HG02973 (cell line): ENCODE measurements at regions not wholly inside any gene's neighbourhood (a gene's known extent, or its start where the extent isn't known, plus 50 kb on each side); places are given as distances from the start of the nearest gene placed in this dataset.

Source experiments
- ATAC-seq: cut with Tn5 transposase; IDR thresholded peaks from one replicate; pipeline ENCODE4 v1.9.1; 2021; ENCODE audit warnings: moderate library complexity; ENCODE audit not compliant: unreplicated experiment

DNA sequence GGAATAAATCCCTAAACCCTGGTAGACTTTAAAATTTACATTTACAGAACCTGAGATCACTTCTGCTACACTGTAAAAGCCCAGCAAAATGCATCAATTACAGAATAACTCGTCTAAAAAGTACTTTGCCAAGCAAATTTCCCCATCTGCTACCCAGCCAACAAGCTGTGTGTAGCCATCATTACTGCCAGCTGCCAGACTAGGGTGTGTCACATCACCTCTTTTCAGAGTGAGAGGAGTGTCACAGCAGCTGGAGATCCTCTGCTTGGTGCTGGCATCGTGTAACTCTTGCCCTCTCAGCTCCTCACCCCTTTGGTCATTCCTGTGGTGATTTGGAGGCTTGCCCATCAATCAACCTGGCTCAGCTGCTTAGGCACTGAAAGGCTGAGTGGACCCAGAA lies 340.4 kb upstream of the MMADHC start:
- no peak for ATAC-seq

DNA sequence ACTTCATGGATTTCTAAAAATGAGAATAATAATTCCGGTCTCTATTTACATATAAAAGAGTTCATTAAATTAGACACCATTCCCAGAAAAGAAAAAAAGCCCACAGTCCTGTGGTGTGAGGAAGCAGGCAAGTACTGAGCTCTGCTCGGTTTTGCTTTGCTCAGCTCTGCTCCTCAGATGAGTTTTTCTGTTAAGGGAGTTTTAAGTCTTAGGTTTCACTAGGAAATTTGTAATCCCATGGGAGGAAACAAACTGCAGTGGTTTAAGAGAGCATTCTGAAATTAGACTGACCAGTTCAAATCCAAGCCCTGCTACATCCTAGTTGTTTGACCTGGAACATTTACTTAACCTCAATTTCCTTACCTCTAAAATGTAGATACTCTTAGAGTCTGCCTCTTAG lies 338.6 kb upstream of the MMADHC start:
- no peak for ATAC-seq

DNA sequence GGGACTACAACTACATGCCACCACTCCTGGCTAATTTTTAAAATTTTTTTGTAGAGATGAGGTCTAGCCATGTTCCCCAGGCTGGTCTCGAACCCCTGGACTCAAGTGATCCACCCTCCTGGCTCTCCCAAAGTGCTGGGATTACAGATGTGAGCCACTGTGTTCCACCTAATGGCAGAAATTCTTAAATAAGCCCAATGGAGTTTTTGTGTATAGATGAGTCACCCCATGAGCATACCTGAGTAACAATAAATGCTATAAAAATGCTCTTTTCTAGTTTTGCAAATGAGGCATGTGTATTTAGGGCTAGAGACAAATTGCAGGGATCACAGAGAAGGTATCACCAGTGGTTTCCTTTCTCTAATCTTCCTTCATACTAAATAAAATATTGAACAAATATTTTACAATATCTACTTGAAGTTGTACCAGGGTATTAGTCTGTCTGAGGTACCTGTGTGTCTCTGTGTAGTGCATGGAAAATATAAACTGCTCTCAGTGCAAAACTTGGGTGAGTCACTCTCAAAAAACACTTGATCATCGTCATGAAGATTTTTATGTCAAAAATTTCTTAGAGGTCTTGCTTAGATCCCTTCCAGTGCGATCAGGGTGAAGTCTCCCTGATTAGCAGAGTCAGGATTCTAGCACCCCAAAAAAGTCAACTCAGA lies 337.1 kb upstream of the MMADHC start:
- no peak for ATAC-seq

DNA sequence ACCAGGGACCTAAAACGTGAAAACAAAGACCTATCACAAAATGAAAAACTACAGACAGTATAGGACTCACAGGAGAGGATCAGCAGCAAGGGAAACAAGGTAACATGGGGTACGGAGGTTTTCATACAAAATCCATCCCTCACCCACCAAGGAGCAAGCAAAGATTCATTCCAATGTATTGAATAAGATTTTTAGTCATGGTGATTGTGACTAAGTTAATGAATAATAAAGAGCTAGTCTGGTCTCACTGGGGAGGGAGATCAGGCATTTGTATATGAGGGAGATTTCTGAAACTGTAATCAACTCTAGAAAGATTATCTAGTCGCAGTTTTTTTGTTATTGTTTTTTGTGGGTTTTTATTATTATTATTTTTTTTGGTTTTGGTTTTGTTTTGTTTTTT lies 336.5 kb upstream of the MMADHC start:
- ATAC-seq: no peak

DNA sequence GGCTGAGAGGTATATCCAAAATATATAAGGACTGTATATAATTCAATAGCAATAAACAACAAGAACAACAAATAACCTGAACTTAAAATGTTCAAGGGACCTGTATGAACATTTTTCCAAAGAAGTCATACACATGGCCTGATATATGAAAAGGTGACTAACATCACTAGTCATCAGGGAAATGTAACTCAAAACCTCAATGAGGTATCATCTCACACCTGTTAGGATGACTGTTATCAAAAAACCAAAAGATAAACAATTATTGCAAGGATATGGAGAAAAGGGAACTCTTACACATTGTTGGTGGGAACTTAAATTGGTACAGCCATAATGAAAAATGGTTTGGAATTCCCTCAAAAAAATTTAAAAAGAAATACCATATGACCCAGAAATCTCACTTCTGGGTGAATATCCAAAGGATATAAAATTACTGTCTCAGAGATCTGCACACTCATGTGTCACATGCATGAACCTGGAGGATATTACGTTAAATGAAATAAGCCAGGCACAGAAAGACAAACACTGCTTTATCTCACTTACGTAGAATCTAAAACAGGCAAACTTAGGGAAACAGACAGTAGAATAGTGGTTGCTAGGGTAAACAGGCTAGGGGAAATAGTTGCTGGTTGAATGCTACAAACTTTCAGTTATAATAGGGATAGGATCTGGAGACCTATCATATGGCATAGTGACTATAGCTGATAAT lies 334.5 kb upstream of the MMADHC start:
- no peak for ATAC-seq

DNA sequence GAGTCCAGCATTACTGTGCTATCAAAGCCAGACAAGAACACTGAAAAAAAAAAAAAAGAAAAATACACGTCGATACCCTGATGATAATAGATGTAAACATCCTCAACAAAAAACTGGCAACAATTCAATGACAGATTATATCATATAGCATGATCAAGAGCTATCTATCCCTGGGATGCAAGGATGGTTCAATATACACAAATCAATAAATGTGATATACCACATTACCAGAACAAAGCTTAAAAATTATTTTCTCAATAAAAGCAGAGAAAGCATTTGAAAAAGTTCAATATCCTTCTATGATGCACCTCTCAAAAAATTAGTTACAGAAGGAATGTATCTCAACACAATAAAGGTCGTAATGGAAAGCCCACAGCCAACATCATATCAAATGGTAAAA lies 332.8 kb upstream of the MMADHC start:
- no peak for ATAC-seq

DNA sequence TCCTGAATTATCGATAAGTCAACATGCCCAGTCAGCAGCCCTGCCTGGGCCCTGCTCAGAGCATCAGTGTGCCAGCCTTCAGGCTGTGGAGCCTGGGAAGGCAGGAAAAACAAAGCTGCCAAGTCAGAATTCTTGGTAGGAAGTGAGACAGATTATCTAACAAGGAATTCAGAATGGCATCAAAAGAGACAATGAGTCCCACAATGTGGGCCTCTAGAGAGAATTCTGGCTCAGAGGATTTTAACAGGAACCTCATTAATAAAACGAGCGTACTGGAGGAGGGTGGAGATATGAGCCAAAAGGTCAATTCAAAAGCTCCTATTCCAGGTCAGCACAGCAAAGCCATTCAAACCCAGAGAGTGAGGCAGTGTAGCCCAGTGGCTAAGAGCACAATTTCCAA lies 327.6 kb upstream of the MMADHC start:
- no peak for ATAC-seq

DNA sequence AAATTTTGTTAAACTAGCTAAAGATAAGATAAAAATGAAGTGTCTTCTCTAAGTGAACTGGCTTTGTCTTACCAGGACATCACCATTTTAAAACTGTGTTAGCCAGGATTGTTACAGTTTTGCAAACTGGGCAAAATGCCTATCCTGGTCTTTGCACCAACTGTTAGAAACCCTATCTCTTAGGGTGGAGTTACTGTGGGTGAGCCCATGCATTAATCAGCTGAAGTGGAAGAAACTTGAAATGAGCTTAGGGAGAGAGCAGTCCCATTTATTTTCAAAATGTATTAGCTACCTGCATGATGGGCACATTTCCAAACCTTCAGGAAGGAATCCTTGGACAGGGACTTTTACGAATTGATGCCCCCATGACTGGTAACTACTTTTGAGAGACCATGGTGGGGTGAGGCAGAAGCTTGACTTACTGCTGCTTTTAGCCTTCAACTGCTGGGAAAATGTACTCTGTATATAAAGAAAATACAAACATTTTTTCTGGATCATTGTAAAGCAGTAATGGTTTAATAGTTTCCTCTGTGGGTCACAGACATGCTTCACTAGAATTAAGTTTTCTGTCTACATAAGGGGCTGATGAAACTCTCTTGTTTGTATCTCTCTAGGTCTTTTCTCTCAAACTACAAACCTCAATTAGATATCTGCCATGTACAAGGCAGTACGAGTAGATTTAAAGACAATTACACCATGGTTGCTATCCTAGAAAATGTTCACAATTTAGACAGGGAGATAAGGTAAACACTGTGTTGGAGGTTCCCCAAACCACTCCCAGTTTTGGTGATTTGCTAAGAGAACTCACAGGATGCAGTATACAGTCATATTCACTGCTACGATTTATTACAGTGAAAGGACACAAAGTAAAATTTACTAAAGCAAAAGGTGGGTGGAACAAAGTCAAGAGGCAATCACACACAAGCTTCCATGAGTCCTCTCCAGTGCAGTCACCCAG lies 321.4 kb upstream of the MMADHC start:
- ATAC-seq: no peak

DNA sequence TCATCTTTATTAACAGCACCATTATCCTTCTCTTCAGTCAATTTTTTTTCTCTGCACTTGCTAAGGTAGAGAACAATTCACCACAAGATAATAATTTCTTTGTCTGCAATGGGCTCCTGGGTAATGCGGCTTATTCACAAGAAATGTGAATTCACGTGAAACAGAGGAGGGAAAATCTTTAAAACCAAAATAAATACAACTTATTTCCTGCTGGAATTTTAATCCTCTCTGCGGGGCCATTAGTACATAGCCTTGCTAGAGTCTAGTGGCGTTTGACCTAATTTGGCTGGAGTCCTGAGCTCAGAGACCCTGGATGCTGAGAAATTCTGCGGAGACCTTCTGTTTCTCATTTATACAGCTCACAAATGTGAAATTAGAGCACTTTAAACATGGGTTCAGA lies 319.3 kb upstream of the MMADHC start:
- ATAC-seq: no peak

DNA sequence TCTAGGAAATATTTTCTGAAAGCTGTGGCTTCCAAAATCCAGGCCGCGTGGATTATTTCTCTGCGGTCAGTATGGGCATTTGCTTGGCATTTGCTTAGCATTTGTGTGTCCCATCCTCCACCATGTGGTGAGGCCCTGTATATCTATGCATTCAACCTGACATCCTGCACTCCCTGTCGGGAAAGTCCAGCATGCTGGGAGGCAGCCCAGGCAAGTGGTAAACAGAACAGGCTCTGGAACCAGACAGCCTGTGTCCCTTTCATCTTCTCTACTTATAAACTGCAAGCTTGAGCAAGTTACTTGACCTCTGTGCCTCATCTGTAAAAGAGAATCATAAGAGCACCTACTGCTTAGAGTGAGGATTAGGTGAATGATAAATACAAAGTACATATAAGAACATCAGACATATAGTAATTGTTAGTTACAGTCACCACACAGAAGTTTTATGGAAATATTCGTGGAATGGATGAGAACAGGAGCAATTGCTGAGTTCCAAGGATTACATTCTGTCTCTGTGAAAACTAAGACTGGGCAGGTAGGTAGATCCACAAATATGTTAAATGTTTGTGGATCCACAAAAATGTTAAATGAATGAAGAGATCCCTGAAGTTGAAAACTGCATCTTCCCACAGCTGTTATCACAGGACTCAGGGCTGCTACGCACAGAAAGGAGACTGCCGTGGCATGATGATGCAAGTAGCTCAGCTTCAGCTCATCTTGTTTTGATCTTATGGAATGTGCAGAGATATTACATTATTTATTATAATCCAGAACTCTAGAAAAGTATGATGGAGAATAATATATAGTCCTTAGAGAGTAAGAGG lies 317.0 kb upstream of the MMADHC start:
- ATAC-seq: no peak

DNA sequence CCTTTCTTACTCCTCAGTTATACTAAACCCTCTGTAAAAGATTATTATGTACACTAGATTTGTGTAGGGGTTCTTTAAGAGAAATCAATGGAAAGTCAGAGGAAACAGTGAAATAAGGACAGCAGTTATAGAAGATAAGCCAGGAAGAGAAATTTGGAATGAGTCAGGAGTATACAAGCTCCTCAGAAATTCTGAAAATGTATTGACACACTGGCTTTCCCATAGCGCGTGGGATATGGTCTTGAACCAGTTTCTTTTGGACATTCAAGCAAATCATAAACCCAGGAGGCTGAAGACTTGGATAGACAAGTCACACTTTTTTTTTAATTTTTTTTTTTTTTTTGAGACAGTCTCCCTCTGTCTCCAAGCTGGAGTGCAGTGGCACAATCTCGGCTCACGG lies 316.1 kb upstream of the MMADHC start:
- no peak for ATAC-seq

DNA sequence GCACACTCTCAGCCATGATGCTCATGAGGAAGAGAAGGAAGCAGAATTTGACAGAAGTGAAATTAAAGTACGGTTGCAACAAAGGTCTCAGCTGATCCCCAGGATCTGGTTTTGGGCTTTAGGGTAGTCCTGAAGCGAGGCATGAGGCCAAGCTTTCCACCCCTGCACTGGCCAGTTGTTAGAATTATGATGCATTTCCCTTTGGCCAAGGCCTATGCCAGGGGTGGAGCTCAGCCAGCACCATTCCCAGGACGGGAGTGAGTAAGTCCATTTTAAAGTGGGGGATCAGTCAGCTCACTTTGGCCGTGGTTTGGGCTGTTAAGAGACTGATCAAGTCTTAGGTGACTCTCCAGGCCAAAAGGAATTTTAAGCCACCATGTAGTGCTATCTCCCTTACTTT lies 314.5 kb upstream of the MMADHC start:
- no peak for ATAC-seq

DNA sequence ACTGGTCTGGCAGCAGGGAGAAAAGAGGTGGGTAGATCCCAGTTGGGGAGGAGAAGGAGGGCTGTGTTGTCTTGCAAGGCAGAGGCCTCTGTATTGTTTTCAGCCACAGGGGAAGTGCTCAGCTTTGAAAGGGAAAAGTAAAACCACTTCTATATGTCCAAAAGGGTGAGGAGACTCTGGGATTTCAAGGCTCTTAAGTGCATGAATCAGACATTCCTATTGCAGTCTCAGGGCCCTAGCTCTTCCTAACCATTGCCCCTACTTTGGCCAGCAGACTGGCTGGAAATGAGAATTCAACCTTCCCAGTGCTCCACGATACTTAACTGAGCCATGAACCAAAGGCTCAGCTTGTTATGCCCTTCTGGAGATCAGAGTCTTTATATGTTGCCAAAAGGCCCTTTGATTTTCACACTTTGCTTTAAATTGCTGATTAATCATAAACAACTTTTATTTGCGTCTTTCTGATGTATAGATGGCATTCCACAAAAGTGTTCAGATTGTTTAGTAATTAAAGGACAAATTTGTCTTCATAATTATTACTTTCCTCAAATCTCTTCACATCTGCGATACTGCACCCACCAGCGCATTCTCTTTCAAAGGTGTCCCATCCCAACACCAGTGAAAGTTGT lies 313.8 kb upstream of the MMADHC start:
- ATAC-seq: no peak

DNA sequence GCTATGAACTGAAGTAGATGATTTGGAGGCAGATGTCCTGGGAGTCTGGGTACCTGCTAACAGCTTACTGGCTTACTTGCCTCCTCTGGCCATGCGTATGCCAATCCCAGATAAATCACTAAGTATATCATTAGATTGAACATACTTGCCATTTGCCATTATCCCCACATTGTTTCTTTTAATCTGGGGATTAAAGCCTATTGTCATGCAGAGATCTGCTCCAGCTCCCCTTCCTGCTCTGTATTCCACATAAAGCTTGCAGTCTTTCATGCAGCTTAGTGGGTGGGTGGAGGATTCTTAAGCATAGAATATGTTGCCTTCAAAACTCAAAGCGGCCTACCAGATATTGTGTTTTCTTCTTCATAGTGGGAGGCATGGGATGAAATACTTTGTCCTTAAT lies 311.8 kb upstream of the MMADHC start:
- no peak for ATAC-seq

DNA sequence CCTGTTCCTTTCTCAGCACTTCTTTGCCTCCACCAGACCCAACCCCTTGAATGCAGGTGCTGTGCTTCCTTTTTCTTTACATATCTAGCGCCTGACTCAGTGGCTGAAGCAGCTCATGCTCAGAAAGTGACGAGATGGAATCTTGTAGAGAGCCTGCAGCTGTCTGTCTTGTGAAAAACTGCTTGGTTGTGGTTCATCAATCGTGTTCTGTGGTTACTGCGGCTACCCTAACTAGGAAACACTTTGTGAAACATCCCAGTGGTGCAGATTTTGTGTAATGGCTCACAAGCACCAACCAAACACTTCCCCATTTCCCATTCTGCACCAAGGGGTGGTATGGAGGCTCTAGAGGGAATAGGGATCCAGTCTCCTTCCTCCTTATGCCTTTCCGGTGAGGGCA lies 307.2 kb upstream of the MMADHC start:
- no peak for ATAC-seq

DNA sequence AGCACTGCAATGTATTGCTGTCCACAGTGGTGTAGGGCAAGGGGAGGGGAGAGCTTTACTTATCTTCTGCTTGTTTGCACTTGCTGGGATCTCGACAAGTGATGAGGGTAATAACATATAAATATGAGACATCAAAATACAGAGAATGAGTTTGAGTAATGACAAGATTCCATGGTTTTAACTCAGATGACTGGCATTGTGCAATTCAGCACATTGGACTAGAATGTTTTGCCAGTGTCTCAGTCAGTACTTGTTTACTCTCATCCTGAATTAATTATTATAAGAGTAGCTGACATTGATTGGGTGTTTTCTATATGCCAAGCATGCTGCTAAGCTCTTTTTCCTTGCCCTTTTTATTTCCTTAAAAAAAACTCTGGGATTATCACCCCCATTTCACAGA lies 306.7 kb upstream of the MMADHC start:
- ATAC-seq: no peak

DNA sequence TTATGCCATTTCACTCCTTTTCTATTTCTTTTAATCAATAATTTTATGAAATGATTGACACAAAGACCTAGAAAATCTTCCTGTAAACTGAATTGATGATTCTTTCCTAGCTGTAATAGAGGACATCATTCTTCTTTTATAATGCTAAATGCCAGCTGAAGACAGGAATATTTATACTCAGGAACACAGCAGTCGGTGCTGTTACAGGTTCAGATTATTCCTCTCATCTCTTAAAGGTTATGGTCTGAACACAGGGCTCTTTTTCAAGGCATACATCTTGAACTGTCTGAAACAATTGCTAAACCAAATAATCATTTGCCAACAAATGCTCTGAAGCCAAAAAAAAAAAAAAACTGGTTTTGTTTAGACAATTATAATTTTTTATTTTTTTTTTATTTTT lies 305.0 kb upstream of the MMADHC start:
- ATAC-seq: no peak

DNA sequence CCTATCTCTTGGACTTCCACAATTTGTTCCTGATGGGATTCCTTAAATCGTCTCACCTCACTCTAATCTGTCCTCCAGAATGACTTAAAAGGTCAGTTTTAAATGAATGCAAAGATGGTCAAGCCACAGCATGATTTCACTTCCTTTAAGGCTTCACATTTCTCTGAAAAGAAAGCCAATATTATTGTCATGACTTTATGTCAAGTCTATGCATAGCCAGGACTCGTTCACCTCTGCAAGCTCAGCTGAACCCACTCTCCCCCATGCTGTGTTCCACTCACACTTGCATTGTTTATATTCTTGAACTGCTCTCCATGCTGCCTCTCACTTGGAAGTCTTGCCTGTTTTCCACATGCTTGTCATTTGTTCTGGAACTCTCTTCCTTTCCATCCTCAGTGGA lies 298.4 kb upstream of the MMADHC start:
- ATAC-seq: no peak

DNA sequence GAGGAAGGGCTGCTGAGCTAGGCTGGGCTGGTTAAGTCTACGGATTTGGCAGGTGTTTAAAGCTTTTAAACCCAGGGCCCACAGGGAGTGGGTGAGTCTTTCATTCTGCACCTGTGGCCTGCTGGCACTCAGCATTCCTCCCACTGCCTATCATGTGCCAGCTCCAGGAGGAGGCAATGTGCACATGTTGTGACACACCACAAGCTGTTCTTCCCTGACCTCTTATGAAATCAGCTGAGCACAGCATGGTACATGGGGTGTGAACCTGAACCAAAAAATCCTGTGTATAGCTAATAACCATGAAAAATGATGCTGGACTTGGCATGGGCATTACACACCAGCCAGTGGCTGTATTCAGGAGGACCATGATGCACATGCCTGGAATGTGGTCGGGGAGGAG lies 297.9 kb upstream of the MMADHC start:
- no peak for ATAC-seq

DNA sequence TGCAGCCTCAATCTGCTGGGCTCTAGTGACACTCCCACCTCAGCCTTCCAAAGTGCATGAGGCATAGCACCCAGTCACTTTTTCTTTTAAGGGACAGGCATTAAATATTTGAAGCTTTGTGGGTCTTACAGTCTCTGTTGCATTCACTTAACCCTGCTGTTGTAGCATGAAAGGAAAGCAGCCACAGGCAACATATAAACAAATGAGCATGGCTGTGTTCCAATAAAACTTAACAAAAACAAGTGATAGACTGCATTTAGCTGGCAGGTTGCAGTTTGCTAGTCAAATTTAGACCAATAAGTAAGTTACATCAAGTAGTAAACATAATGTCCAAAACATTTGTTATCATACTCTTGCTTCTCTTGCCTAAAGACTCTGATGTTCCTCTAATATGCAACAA lies 297.3 kb upstream of the MMADHC start:
- ATAC-seq: no peak

DNA sequence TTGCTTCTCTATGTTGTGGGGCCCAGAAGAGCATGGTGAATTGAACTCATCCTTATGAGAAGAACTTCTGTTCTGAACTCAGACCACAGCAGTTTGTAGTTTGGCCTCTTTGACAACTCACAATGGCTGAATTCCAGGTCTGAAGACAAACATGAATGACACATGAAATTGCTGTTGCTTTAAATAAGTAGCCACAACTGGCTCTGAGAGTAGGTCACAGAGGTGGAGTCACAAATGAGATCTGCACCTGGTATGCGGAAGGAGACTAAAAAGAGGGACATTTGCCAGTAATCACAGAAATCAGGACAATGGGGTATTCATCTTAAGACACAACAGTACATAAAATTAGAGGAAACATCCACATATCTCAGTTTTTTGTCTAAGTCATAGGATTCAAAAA lies 290.3 kb upstream of the MMADHC start:
- ATAC-seq: no peak
